ENCODE measurements at regions not wholly inside any gene's neighbourhood (a gene's known extent, or its start where the extent isn't known, plus 50 kb on each side); places are given as distances from the start of the nearest gene placed in this dataset.

- DNase-seq (ENCODE audit: low spot score), result no peak
These were observed 535.2 kb downstream of the METTL4 start for GRCh38 chr18:2036086-2036485.

GRCh38 chr18:2040279-2040678 is 531.0 kb downstream of the METTL4 start:
- DNase-seq (ENCODE audit: low spot score), result no peak

GRCh38 chr18:2049986-2050385 is 521.3 kb downstream of the METTL4 start:
- no peak for DNase-seq (ENCODE audit: low spot score)

- DNase-seq (ENCODE audit: low spot score), result no peak
These were observed 520.6 kb downstream of the METTL4 start for GRCh38 chr18:2050702-2051201.

GRCh38 chr18:2053490-2054089 is 517.7 kb downstream of the METTL4 start:
- DNase-seq (ENCODE audit: low spot score), result no peak

- DNase-seq (ENCODE audit: low spot score), result no peak
These were observed 512.0 kb downstream of the METTL4 start for GRCh38 chr18:2059336-2059735.

GRCh38 chr18:2060086-2060485 is 511.2 kb downstream of the METTL4 start:
- no peak for DNase-seq (ENCODE audit: low spot score)

GRCh38 chr18:2070631-2071030 is 500.7 kb downstream of the METTL4 start:
- DNase-seq (ENCODE audit: low spot score), result no peak

GRCh38 chr18:2075499-2075898 is 495.8 kb downstream of the METTL4 start:
- no peak for DNase-seq (ENCODE audit: low spot score)

- no peak for DNase-seq (ENCODE audit: low spot score)
These were observed 488.6 kb downstream of the METTL4 start for GRCh38 chr18:2082676-2083075.

GRCh38 chr18:2083691-2084090 is 487.6 kb downstream of the METTL4 start:
- no peak for DNase-seq (ENCODE audit: low spot score)

GRCh38 chr18:2086439-2086838 is 484.9 kb downstream of the METTL4 start:
- no peak for DNase-seq (ENCODE audit: low spot score)

- no peak for DNase-seq (ENCODE audit: low spot score)
These were observed 483.2 kb downstream of the METTL4 start for GRCh38 chr18:2087877-2088673.

GRCh38 chr18:2089396-2089795 is 481.9 kb downstream of the METTL4 start:
- DNase-seq (ENCODE audit: low spot score), result no peak

GRCh38 chr18:2091937-2092336 is 479.4 kb downstream of the METTL4 start:
- DNase-seq (ENCODE audit: low spot score), result no peak

- DNase-seq (ENCODE audit: low spot score), result no peak
These were observed 474.8 kb downstream of the METTL4 start for GRCh38 chr18:2096551-2096950.

- no peak for DNase-seq (ENCODE audit: low spot score)
These were observed 470.6 kb downstream of the METTL4 start for GRCh38 chr18:2100694-2101213.

- DNase-seq (ENCODE audit: low spot score), result no peak
These were observed 469.3 kb downstream of the METTL4 start for GRCh38 chr18:2102022-2102421.

GRCh38 chr18:2103299-2103698 is 468.0 kb downstream of the METTL4 start:
- DNase-seq (ENCODE audit: low spot score), result no peak

- DNase-seq (ENCODE audit: low spot score), result peak; percentile 50
These were observed 466.5 kb downstream of the METTL4 start for GRCh38 chr18:2104620-2105462.

- DNase-seq (ENCODE audit: low spot score), result no peak
These were observed 462.7 kb downstream of the METTL4 start for GRCh38 chr18:2108591-2108990.

GRCh38 chr18:2111456-2111855 is 459.8 kb downstream of the METTL4 start:
- no peak for DNase-seq (ENCODE audit: low spot score)
